Gastroesophageal sphincter (tissue), 3 donors: ENCODE measurements at regions not wholly inside any gene's neighbourhood (a gene's known extent, or its start where the extent isn't known, plus 50 kb on each side); places are given as distances from the start of the nearest gene placed in this dataset.

Experiments used
- CTCF ChIP-seq, 4 experiments: fragments of 200-600 bp in 2 of 4; fragments of 450-650 bp in 2 of 4; sonication (generic) in 1 of 4; IDR thresholded peaks; one replicate each; pipeline ENCODE4 v1.5.1; 2017 to 2019; ENCODE audit warnings: antibody characterized with exemption in 4 of 4, mild to moderate bottlenecking in 2 of 4, moderate library complexity in 2 of 4
- EP300 ChIP-seq: sonication (generic); formaldehyde crosslinking; IDR thresholded peaks from one replicate; pipeline ENCODE4 v1.6.1; 2017; ENCODE audit warnings: antibody characterized with exemption, mild to moderate bottlenecking
- POLR2A ChIP-seq, 2 donors: fragments of 450-650 bp; IDR thresholded peaks; one replicate each; pipeline ENCODE4 v1.6.1; 2017; ENCODE audit warnings: antibody characterized with exemption in 2 of 2, mild to moderate bottlenecking in 2 of 2, moderate library complexity in 1 of 2
- POLR2AphosphoS5 ChIP-seq: sonication (generic); formaldehyde crosslinking; IDR thresholded peaks from one replicate; pipeline ENCODE4 v1.6.1; 2017; ENCODE audit warnings: antibody characterized with exemption

- no peak for TF ChIP-seq CTCF (IDR thresholded peaks at IDR 0.05)
- TF ChIP-seq POLR2A (IDR thresholded peaks at IDR 0.05): no peak
- no peak for TF ChIP-seq POLR2AphosphoS5
- no peak for TF ChIP-seq EP300
Measured at GRCh38 chr10:30791197-30791611, 161.7 kb upstream of the LYZL2 start.
